Breast epithelium (tissue), 3 donors: ENCODE measurements at regions not wholly inside any gene's neighbourhood (a gene's known extent, or its start where the extent isn't known, plus 50 kb on each side); places are given as distances from the start of the nearest gene placed in this dataset.

ENCODE experiments used
- CTCF ChIP-seq, 3 donors: fragments of 450-650 bp; IDR thresholded peaks; one replicate each; pipeline ENCODE4 v1.5.1; 2016 to 2017; ENCODE audit warnings: antibody characterized with exemption in 3 of 3, mild to moderate bottlenecking in 3 of 3, moderate library complexity in 3 of 3
- POLR2A ChIP-seq: fragments of 450-650 bp; IDR thresholded peaks from one replicate; pipeline ENCODE4 v1.6.1; 2016; ENCODE audit warnings: antibody characterized with exemption, mild to moderate bottlenecking, moderate library complexity
- POLR2AphosphoS5 ChIP-seq, 3 donors: sonication (generic); formaldehyde crosslinking; IDR thresholded peaks; one replicate each; pipeline ENCODE4 v1.6.1; 2017; ENCODE audit warnings: antibody characterized with exemption in 3 of 3

GRCh38 chr16:60413969-60414368, 1622.3 kb downstream of the CDH8 start:
- TF ChIP-seq POLR2A (no peak), CTCF (IDR thresholded peaks at IDR 0.05) (no peak), POLR2AphosphoS5 (IDR thresholded peaks at IDR 0.05) (no peak)
